Amniotic stem cell (primary cell): ENCODE measurements at regions not wholly inside any gene's neighbourhood (a gene's known extent, or its start where the extent isn't known, plus 50 kb on each side); places are given as distances from the start of the nearest gene placed in this dataset.

ENCODE experiments used
- DNase-seq: peaks from one replicate; lab custom pipeline; 2025; lab: John Stamatoyannopoulos, UW

DNA sequence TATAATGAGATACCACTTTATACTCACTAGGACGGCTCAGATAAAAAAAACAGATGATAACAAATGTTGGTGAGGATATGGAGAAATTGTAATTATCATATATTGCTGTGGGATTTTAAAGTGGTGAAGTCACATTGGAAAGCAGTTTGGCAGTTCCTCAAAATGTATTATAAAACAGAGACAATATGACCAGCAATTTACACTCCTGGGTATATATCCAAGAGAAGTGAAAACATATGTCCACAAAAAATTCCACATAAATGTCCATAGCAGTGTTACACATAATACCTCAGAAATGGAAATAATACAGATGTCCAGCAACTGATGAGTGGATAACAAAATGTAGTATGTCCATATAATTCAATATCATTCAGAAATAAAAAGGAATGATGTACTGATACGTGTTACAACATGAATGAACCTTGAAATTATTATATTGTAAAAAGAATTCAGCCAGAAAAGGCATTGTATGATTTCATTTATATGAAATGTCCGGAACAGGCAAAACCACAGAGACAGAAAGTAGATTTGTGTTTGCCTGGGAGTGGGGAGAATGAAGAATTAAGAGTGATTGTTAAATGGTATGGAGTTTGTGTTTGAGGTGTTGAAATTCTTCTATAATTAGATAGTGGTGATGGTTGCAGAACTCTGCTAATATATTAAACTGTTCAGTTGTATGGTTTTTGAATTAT lies 220.9 kb downstream of the SLC7A11 start:
- no peak for DNase-seq

DNA sequence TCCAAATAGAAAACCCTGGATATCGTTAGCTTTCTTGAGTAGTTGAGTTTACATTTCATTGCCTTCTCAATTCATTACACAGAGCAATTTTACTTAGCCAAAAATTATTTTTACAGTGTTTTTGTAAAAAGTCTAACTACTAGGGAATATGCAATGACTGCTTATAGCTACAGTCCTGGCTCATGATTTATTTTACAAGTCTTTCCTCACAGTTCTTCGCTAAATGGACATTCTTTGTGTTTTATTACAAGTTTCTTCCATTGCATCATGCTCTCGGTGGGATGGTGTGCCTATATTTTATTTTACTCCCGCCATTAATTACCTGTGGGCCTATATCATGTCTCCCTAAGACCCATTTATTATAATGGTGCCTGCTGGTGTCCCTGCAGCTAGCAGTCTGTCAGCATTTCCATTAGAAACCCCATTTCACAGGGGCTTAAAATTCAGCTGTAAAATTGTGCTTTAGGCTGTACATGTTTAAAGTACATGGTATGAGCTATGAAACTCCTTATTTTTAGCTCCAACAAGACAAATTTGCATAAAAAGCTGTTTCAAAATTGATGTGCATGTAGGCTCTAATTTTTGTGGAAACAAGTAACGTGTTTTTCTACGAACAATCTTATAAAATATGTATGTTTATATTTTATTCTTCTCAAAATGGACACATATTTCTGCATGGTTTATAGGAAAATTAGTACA lies 227.4 kb downstream of the SLC7A11 start:
- DNase-seq = no peak

DNA sequence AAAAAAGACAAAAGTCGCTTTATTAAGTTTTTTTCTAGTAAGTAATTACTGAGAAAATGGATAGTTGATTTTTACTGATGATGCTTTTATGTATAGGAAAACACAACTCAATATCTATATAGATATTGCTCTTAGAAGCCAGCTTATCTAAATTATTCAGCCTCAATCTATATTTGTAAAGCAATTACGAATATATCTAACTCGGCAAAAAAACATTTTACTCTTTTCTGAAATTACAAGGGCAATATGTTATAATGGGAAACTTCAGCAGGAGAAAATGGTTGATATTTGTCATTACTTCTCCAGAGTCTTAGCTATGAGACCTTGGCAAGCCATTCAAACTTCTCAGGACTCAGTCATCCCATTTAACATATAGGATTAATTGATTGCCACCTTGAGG lies 228.5 kb downstream of the SLC7A11 start:
- DNase-seq = no peak

DNA sequence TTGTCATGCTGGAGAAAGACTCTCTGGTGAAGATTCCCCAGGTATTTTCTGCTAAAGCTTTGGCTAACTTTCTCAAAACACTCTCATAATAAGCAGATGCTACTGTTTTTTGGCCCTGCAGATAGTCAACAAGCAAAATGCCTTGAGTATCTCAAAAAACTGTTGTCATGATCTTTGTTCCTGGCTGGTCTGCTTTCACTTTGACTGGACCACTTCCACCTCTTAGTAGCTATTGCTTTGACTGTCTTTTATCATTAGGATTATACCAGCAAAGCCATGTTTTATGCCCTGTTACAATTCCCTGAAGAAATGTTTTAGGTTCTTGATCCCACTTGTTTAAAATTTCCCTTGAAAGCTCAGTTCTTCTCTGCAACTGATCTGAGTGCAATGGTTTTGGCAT lies 231.5 kb downstream of the SLC7A11 start:
- no peak for DNase-seq

DNA sequence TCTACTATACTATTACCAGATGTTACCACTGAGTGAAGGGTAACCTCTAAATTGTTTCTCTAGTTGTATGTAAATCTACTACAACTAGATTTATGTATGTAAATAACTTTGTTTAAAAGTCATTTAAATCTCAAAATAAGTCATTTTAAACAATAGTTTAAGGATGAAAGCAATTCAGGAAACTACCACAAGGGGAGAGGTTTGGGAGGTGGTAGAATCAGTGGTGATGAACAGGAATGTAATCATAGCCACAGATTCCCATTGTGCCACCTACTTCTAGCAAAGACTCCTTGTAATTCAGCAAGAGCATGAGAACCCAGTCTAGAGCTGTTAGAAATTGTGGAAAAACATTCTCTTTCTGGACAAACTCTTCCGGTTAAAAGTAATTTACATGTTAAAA lies 234.6 kb downstream of the SLC7A11 start:
- DNase-seq = no peak

DNA sequence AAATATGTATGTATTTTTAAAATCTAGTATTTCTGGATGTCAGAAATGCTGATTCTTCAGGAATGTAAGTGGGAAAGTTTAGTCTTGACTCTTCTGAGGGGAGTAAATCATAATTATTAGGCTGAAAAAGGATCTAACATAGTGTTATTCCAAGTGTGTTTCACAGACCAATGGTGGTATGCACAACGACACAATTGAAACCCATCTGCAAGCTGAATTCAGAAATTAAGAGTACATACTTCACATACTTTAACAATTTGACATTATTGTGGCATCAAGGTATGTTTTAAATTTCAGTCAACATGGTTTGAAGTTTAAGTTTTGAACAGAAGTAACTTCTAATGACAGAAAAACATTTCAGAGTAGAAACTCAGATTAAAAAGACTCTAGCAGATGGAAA lies 236.7 kb downstream of the SLC7A11 start:
- DNase-seq = no peak

DNA sequence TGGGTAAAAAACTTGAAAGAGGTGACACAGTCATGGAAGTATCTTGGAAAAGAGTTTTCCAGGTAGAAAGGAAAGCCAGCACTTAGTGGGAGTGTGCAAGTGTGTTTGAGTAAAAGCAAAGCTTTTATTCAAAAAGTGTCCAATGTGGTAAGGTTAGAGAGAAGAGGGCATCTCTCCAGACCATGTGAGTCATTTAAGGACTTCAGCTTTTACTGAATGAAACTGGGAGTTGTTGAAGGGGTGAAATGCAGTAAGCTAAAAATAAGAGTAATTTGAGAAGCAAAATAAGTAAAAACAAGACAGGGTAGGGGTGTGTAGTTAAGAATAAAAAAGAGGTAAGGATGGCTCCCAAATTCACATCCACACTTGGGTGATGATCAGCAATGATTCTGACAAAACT lies 238.9 kb downstream of the SLC7A11 start:
- DNase-seq = no peak

DNA sequence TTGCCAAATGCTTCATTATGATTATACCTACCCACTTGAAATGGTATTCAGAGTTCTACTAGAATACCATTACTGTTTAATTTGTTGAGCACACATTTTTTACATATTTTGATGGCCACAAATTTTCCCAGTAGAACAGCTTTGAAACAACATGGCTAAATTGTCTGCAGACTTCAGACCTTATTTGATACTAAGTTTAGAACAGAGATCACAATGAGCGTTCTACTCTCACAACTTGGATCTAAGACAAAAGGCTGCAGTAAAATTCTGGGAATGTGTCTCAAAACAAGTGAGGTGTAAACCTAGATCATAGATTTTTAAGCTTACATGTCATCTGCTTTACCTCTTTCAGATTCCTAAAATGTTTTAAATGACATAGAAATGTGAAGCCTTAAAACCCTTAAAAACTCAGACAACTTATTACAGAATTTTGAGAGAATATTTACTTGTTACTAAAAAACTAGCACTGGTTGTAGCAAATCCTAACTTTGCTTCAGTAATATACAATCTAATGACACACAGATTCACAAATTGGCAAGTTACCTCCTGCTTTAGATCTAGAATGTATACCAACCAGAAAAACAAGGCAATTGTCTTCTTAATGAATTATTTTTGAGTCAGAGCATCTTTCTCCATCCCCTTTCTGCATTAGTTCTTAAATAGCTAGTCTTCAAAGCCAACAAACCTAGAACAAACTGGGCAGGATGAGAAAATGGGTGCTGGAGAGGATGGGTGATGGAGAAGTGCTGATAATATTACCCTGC lies 243.3 kb downstream of the SLC7A11 start:
- DNase-seq = no peak

DNA sequence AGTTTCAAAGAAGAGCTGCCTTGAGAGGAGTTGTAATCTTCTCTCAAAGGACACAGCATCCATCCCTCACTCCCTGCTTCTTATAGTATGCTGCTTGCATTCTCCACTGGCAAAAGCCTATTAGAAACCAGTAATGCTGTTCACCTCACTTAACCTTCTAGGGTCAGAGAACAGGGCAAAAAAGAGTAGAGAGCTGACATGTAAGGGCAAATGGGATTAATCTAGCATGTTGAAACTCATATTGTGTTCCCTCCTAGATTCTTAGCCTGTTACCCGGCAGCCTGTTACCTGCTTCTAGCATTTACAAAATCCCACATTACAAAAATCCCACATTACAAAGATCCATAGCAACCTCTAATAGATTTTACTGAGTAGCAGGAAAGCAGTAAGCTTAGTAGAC lies 244.7 kb downstream of the SLC7A11 start:
- DNase-seq = no peak

DNA sequence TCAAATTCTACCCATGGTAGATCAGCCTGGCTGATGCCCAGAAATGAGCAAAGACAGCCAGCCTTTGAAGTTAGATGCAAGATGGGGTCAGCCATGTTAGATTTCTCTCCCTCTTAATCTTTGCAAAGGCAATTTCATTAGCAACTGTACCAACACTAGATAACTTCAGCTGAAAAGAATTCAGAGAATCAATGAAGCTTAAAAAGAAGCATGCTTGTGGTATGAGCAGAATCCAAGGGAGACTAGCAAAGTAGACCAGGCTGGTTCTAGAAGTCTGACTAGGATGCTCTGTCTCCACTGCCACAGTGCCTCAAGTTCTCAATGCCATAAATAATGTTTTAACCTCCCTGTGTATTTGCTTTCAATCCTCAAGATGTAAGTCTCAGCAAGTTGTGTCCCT lies 247.3 kb downstream of the SLC7A11 start:
- DNase-seq = no peak

DNA sequence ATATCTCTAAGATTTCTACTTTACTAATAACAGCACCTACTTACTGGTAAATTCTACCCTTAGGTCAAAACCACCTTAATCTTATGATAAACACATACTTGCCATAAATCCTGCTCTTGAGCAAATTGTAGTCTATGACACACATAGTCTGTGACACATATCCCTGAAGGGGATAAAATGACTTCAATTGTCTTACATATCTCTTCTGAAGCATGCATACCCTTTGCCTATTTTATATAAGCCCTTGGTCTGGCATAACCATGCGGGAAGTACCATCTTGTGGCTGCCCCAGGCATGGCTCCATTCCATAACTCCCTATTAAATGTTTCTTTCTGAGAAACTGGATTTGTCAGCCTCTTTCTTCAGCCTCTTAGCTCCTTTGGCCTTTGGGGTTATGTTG lies 248.9 kb downstream of the SLC7A11 start:
- no peak for DNase-seq

DNA sequence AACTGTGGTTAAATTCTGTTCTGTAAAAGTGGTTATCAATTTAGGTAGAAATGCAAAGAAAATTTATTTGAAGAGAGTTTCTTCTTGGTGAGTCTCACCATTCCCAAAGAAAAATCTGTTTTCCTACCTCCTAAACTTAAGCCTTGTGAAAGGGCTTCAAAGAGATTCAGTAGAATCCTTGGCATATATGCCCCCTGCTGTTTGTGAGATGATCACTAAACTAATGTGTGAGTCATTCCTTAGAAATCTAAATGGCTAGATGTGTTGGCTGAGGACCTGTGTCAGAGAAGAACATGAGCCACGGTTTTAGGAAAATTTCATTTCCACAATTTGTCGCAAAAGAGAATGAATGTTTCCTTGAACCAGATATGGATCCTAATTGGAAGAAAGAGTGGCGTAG lies 260.9 kb downstream of the SLC7A11 start:
- no peak for DNase-seq

DNA sequence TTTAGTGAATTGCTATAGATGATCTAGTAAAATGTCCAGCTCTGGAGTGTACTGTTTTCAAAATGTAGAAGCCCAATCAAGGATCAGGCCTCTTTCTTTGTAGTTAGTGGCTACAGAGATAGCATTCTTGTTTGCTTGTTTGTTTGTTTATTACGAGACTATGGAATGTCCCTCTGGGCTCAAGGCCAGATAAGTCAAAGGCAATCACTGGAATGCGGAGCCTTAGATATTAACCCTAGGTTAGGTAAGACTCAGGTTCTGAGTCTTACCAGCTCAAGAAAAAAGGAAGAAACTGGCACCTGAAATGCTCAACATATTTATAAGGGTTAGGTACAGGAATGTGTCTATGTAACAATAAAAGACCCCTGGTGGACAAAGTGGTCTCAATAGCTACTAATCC lies 261.5 kb downstream of the SLC7A11 start:
- DNase-seq = no peak

DNA sequence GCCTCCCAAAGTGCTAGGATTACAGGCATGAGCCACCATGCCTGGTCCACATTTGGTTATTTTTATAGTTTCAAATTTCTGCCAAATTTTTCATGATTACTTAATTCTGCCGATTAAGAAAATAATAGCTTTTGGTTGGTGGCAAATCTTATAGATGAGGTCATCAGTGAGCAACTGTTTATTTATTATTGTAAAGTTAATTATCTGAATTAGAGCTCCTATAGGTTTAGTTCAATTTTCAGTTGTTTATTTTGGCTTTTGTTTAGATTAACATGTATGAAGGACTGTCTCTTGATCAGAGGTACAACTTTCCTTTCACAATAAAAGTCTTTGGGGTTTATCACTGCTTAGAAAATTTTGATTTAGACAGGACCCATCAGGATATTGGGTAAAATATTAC lies 262.2 kb downstream of the SLC7A11 start:
- no peak for DNase-seq

DNA sequence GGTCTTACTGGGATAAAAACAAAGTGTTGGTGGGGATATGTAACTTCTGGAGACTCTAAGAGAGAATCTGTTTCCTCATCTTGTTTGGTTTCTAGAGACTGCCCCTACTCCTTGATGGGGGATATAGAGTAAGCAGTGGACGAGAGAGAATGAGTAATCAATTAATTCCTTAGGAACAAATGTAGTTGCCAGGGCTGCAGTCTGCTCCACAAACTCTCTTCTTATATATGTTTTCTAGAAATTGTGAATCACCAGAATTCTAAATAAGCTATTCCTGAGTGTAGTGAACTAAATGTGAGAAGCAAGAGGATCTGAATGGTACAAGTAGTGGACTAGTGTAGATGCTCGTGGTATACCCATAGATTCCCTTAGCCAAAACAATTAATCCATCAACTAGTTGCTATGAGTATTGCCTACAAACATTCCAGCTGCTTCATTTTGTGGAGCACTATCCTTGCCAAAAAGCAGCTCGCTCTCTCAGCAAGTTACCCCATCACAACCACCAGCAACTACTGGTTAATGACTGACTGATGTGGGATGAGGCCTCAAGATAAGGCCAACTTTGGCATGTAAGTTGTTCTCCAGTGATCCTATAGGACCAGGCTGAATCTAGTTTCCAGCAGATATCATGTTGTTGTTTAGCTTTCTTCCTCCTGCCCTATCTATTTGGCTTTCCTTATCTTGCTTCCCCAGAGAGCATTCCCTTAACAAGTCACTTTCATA lies 273.0 kb downstream of the SLC7A11 start:
- DNase-seq = no peak

DNA sequence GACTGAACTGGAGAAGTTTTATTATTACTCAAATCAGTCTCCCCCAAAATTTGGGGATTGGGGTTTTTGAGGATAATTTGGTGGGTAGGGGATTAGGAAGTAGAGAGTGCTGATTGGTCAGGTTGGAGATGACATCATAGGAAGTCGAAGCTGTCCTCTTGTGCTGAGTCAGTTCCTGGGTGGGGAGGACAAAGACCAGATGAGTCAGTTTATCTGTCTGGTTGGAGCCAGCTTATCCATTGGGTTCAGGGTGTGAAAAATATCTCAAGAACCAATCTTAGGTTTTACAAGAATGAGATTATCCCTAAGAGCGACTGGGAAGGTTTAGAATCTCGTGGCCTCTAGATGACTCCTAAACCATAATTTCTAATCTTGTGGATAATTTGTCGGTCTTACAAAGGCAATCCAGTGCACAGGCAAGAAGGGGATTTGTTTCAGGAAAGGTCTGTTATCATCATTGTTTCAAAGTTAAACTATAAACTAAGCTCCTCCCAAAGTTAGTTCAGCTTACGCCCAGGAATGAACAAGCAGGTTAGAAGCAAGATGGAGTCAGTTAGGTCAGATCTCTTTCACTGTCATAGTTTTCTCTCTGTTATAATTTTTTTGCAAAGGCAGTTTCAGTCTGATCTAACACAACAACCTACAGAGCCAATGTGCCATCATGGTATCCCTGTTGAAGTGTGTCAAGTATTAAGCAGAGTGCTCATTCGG lies 274.5 kb downstream of the SLC7A11 start:
- no peak for DNase-seq

DNA sequence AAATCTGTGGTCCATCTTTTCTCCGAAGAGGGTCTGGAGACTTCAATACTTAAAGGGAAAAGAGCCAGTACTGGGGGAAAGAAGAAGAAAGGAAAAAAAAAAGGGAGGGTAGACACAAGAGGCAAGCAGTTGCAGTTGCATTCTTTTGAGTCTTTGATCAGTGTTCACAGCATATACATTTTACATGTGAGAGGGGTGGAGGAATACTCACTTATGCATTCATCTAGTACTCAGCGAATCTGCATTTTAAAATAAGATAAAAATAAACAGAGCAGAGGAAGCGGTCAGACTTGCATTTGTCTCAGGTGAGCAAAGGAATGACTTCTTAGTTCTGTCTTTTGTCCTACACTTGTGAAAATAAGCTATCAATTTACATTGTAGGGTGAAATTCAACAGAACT lies 275.6 kb downstream of the SLC7A11 start:
- no peak for DNase-seq

DNA sequence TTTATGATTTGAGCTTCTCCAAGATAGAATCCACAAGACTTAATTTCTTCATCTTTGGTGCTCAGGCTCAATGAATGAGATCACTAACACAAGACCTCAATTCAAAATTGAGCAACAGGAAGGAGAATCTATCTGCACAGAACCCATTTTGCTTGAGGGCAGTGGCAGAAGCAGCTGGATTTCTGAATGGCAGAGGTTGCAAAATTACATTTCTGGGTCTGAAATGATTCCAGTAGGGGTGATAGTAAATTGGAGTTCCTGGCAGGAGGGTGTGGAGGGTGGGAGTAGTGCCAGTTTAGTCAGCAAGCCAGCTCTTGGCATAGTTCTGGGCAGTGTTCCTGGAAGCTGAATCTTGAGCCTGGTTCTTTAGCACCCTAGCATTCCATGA lies 281.1 kb downstream of the SLC7A11 start:
- peak; percentile 20 for DNase-seq

DNA sequence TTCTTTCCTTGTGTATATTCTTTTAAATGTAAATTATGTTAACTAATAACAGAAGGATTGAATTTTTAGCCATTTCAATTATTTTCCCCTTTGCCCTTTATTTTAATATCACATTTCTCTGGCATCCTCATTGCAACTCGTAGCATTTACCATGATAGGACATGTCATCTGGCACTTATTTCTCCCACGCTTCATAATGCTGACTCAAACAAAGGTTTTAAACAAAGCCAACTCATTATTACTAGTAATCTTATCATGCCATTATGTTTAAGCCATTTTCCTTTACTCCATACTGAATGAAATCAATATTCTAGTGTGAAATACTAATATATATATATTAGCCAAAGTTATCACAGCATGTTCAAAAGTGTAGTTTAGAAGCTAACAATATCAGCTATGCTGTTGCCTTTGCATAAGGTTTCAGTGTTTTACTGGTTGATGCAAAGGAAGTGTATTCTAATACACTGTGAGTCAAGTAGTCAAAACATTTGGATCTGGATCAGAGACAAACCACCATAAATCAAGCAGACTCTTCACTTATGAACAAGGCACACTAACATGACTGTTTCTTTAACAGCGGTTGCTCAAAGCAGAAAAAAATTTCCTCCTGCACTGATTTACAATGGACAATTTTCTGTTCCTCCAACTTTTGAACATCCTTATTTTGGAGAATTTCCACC lies 281.6 kb downstream of the SLC7A11 start:
- DNase-seq = no peak

DNA sequence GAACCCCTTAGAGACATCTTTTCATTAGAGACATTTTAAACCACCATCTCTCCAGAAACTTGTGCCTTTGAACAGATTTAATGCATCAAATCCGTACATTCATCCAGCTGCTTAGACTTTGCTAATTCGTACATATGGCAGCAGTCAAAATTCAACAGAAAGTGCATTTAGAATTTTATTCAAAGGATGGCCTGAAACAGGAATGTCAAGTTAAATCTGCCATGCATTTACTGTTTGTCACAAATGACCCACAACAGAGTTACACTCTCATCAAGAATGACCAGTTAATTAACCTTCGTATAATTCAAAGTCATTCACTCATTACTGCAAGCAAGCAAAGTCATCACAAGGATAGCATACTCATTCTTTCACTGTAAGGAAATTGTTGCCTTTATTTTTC lies 284.3 kb downstream of the SLC7A11 start:
- DNase-seq = no peak

DNA sequence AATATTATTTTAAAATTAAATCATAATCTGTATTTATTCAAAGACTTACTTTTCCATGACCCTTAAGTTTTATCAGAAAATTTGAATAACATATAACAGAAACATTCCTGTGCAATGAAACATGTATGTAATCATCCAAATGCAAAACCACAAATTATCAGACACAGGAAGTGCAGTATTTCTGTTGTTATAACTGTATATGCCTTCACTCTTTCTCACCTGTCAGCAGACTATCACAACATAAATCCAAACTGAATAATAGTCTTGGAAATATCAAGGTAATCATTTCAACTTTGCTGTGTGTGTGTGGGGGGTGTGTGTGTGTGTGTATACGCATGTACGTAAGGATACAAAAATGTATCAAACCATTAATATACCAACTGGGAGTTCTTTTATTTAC lies 285.9 kb downstream of the SLC7A11 start:
- no peak for DNase-seq
